ENCODE measurements at regions not wholly inside any gene's neighbourhood (a gene's known extent, or its start where the extent isn't known, plus 50 kb on each side); places are given as distances from the start of the nearest gene placed in this dataset.
A peak's percentile ranks its signal among the peaks of the same experiment; 100 is the strongest.

GRCh38 chr16:79334127-79334526 is 266.4 kb downstream of the MAF start:
- DNase-seq (no peak), ATAC-seq (peak; percentile 67)
- H3K4me3 ChIP-seq, result no peak overlapping the region
- no peaks in the 10 kb centered on the region for H3K27me3 ChIP-seq
- no peaks in the 10 kb centered on the region for H3K36me3 ChIP-seq
- no peaks in the 10 kb centered on the region for H3K9me3 ChIP-seq
- no peaks in the 10 kb centered on the region for H3K4me1 ChIP-seq
- intact Hi-C loops (cut with DNase I), result no loop called here
- peak; percentile 36 for TF ChIP-seq CTCF (IDR thresholded peaks at IDR 0.05)
- H3K27ac ChIP-seq, result no peak overlapping the region

GRCh38 chr16:79331066-79331465 is 269.5 kb downstream of the MAF start:
- Histone ChIP-seq H3K4me3 (no peak overlapping the region), H3K36me3 (no peaks in the 10 kb centered on the region), H3K4me1 (peaks cover 9% of the 10 kb centered on the region), H3K27me3 (no peaks in the 10 kb centered on the region), H3K27ac (no peak overlapping the region), H3K9me3 (no peaks in the 10 kb centered on the region)
- intact Hi-C loops (cut with DNase I), result no loop called here
- no peak for ATAC-seq
- DNase-seq, result no peak
- TF ChIP-seq CTCF (IDR thresholded peaks at IDR 0.05), result no peak

GRCh38 chr16:79329967-79330366 is 270.6 kb downstream of the MAF start:
- no peaks in the 10 kb centered on the region for H3K27me3 ChIP-seq
- ATAC-seq (no peak), DNase-seq (no peak)
- intact Hi-C loops (cut with DNase I), result no loop called here
- H3K9me3 ChIP-seq, result no peaks in the 10 kb centered on the region
- TF ChIP-seq CTCF (IDR thresholded peaks at IDR 0.05), result no peak
- H3K4me3 ChIP-seq, result no peak overlapping the region
- H3K4me1 ChIP-seq, result peaks cover 9% of the 10 kb centered on the region
- no peak overlapping the region for H3K27ac ChIP-seq
- H3K36me3 ChIP-seq, result no peaks in the 10 kb centered on the region

GRCh38 chr16:79329166-79329521 is 271.4 kb downstream of the MAF start:
- ATAC-seq (peak; percentile 73), DNase-seq (no peak)
- no peak for TF ChIP-seq CTCF (IDR thresholded peaks at IDR 0.05)
- intact Hi-C loops (cut with DNase I), result no loop called here
- Histone ChIP-seq H3K9me3 (no peaks in the 10 kb centered on the region), H3K4me1 (peaks cover 9% of the 10 kb centered on the region), H3K27ac (no peak overlapping the region), H3K27me3 (no peaks in the 10 kb centered on the region), H3K4me3 (no peak overlapping the region), H3K36me3 (no peaks in the 10 kb centered on the region)

- no peak for TF ChIP-seq CTCF (IDR thresholded peaks at IDR 0.05)
- peaks cover 4% of the 10 kb centered on the region for H3K27me3 ChIP-seq
- H3K4me1 ChIP-seq, result peaks cover 9% of the 10 kb centered on the region
- H3K27ac ChIP-seq, result no peak overlapping the region
- intact Hi-C loops (cut with DNase I), result no loop called here
- DNase-seq, result no peak
- H3K36me3 ChIP-seq, result no peaks in the 10 kb centered on the region
- peak; percentile 74 for ATAC-seq
- H3K9me3 ChIP-seq, result no peaks in the 10 kb centered on the region
- no peak overlapping the region for H3K4me3 ChIP-seq
Observed at GRCh38 chr16:79328402-79329165, 272.0 kb downstream of the MAF start.

- ATAC-seq (no peak), DNase-seq (no peak)
- Histone ChIP-seq H3K36me3 (no peaks in the 10 kb centered on the region), H3K27me3 (peaks cover 5% of the 10 kb centered on the region), H3K9me3 (no peaks in the 10 kb centered on the region), H3K4me1 (peaks cover 9% of the 10 kb centered on the region), H3K4me3 (no peak overlapping the region), H3K27ac (no peak overlapping the region)
- intact Hi-C loops (cut with DNase I), result no loop called here
- TF ChIP-seq CTCF (IDR thresholded peaks at IDR 0.05), result no peak
Observed at GRCh38 chr16:79327836-79328235, 272.7 kb downstream of the MAF start.
